ENCODE measurements at regions not wholly inside any gene's neighbourhood (a gene's known extent, or its start where the extent isn't known, plus 50 kb on each side); places are given as distances from the start of the nearest gene placed in this dataset.

- in situ Hi-C loops (cut with HindIII; ENCODE audit: low pct_unique_long_range_greater_than_20kb, low sequenced_read_pairs), result no loop called here
- DNase-seq (ENCODE audit: low read depth), result no peak
Measured at GRCh38 chr2:196365923-196366322, 194.5 kb upstream of the STK17B start.

GRCh38 chr2:196367633-196368032, 196.3 kb upstream of the STK17B start:
- DNase-seq (ENCODE audit: low read depth), result no peak
- in situ Hi-C loops (cut with HindIII; ENCODE audit: low pct_unique_long_range_greater_than_20kb, low sequenced_read_pairs), result no loop called here

GRCh38 chr2:196368546-196369225, 197.3 kb upstream of the STK17B start:
- no peak for DNase-seq (ENCODE audit: low read depth)
- in situ Hi-C loops (cut with HindIII; ENCODE audit: low pct_unique_long_range_greater_than_20kb, low sequenced_read_pairs), result no loop called here

DNA sequence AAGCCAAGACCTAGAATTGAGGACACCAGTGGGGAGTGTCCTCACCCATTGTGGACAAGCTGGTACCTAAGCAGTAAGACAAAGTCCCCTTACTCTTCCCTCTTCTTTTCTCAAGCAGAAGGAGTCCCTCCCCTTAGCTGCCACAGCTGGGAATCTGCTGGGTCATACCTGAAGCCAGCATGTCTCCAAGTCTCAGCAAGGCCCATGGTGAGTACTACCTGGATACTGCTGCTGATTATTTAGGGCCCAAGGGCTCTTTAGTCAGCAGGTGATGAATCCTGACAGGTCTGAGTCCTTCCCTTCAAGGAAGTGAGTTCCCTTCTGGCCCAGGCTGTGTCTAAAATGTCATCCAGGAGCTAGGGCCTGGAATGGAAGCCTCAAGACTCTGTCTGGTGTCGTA, 198.6 kb upstream of the STK17B start:
- in situ Hi-C loops (cut with HindIII; ENCODE audit: low pct_unique_long_range_greater_than_20kb, low sequenced_read_pairs), result no loop called here
- DNase-seq (ENCODE audit: low read depth), result no peak

- no peak for DNase-seq (ENCODE audit: low read depth)
- in situ Hi-C loops (cut with HindIII; ENCODE audit: low pct_unique_long_range_greater_than_20kb, low sequenced_read_pairs), result no loop called here
Measured at GRCh38 chr2:196370381-196370780, 199.0 kb upstream of the STK17B start.

- in situ Hi-C loops (cut with HindIII; ENCODE audit: low pct_unique_long_range_greater_than_20kb, low sequenced_read_pairs), result no loop called here
- no peak for DNase-seq (ENCODE audit: low read depth)
Measured at GRCh38 chr2:196372276-196372809, 201.0 kb upstream of the STK17B start.

DNA sequence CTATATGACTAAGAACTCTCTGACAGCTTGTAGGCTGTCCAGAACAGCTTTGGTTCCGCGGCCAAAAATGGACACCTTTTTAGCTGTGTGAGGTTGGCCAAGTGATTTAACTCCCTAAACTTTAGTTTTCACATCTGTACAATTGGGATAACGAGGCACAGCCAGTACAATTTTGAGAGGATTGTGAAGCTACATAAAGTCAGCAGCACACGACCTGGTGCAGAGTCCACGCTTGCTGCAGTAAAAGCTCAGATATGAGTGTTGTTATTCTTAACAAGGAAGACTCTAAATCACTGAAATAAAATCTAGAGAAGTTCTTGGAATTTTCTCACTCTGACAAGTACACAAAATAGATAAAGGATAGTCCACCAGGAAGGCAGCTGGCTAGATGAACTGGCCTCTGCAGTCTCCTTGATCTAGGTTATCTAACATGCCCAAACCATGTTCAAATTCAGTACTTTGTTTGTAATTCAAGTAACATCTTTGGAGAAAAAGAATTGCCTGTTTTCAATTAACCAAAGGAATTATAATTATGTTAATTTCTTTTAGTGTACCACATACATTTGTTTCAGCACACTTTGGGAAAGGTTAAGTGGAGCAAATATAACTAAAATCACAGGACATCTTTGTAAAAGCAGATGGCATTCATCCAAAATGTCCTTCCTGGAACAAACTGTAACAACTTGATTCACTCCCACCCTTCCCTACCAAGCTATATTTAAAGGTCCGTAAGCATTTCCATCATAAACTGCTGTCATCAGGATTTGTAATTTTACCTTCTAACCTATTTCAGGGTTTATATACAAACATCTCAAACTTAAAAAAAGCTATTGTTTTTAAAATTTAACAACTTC, 201.7 kb upstream of the STK17B start:
- in situ Hi-C loops (cut with HindIII; ENCODE audit: low pct_unique_long_range_greater_than_20kb, low sequenced_read_pairs), result no loop called here

DNA sequence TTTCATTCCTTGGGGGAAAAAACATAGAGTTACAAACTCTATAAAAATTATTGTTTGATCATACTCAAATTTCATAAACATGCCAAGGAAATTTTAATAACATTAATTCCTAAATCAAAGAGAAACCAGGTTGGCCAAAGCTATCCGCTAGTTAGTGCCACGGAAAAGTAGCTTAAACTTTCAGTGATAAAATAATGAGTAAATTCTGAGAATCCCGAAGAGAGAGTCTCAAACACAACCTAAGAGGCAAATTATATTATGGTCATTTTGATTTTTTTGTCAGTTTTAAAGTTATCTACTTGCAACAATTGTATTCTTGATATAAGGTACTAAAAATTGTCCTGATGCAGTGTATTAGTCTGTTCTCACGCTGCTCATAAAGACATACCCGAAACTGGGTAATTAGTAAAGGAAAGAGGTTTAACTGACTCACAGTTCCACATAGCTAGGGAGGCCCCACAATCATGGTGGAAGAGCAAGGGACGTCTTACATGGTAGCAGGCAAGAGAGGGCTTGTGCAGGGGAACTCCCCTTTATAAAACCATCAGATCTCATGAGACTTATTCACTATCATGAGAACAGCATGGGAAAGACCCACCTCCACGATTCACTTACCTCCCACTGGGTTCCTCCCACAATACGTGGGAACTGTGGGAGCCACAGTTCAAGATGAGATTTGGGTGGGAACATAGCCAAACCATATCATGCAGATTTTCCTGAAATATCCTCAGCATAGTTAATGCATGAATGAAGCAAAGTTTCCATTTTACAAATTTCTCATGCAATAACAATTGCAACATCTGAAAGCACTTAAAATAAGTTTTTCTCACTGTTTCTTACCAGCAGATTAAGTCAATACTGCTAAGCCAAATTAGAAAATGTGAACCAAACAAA, 205.9 kb upstream of the STK17B start:
- in situ Hi-C loops (cut with HindIII; ENCODE audit: low pct_unique_long_range_greater_than_20kb, low sequenced_read_pairs), result no loop called here
- DNase-seq (ENCODE audit: low read depth), result no peak

More for the DNA sequence above, 201.7 kb upstream of the STK17B start:
- no peak for DNase-seq (ENCODE audit: low read depth)

- DNase-seq (ENCODE audit: low read depth), result no peak
- in situ Hi-C loops (cut with HindIII; ENCODE audit: low pct_unique_long_range_greater_than_20kb, low sequenced_read_pairs), result no loop called here
Measured at GRCh38 chr2:196379600-196379999, 208.2 kb upstream of the STK17B start.

GRCh38 chr2:196380098-196380497, 208.7 kb upstream of the STK17B start:
- in situ Hi-C loops (cut with HindIII; ENCODE audit: low pct_unique_long_range_greater_than_20kb, low sequenced_read_pairs), result no loop called here
- DNase-seq (ENCODE audit: low read depth), result no peak

GRCh38 chr2:196380575-196380974, 209.2 kb upstream of the STK17B start:
- DNase-seq (ENCODE audit: low read depth), result no peak
- in situ Hi-C loops (cut with HindIII; ENCODE audit: low pct_unique_long_range_greater_than_20kb, low sequenced_read_pairs), result no loop called here

DNA sequence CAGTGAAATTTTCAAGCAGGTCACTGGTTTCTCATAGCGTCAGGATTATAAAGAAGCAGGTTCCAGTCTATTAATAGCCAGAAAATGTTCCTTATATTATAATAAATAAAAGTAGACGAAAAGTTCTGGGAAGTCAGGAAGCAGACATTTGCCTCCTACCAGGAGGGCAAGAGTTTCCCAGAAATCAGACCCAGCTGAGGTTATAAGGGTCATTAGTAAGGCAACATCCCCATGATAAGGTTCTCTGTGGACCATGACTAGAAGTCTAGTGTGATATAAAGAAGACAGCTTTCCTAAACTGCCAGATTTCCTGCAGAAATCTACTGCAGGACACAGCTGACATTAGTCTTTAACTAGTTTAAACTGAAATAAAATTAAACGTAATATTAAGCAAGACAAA, 210.1 kb upstream of the STK17B start:
- no peak for DNase-seq (ENCODE audit: low read depth)
- in situ Hi-C loops (cut with HindIII; ENCODE audit: low pct_unique_long_range_greater_than_20kb, low sequenced_read_pairs), result no loop called here

- in situ Hi-C loops (cut with HindIII; ENCODE audit: low pct_unique_long_range_greater_than_20kb, low sequenced_read_pairs), result no loop called here
- no peak for DNase-seq (ENCODE audit: low read depth)
Measured at GRCh38 chr2:196383799-196384198, 212.4 kb upstream of the STK17B start.

DNA sequence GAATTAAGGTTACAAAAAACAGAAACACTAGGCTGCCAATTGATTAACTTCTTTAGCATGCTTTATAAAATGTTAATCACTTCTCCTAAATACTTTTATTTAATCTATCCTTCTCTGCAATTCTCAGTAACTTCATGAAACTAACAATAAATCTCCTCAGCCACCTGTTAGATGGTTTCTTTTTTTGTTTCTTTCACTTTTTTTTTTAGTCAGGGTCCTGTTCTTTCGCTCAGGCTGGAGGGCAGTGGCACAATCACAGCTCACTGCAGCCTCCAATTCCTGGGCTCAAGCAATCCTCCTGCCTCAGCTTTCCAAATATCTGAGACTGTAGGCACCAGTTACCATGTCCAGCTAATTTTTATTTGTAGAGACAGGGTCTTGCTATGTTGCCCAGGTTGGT, 213.4 kb upstream of the STK17B start:
- in situ Hi-C loops (cut with HindIII; ENCODE audit: low pct_unique_long_range_greater_than_20kb, low sequenced_read_pairs), result no loop called here
- no peak for DNase-seq (ENCODE audit: low read depth)

DNA sequence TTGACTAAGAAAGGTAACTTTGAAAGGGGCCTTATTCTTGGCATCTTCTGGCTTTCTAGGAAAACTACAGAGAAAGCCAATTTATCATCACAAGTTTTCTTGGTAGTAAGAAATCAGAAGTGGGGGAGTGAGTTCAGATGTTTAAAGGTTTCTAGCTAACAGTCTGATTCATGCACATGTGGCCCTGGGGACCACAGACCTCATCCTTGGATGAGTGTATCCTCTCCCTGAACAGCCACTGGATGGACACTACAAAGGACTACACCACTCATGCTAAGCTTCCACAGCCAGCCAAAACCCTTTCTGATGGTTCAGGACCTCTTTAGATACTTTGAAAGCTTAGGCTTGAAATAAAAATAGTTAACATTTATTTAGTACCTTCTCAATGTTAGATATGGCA, 218.3 kb upstream of the STK17B start:
- DNase-seq (ENCODE audit: low read depth), result no peak
- in situ Hi-C loops (cut with HindIII; ENCODE audit: low pct_unique_long_range_greater_than_20kb, low sequenced_read_pairs), result no loop called here

DNA sequence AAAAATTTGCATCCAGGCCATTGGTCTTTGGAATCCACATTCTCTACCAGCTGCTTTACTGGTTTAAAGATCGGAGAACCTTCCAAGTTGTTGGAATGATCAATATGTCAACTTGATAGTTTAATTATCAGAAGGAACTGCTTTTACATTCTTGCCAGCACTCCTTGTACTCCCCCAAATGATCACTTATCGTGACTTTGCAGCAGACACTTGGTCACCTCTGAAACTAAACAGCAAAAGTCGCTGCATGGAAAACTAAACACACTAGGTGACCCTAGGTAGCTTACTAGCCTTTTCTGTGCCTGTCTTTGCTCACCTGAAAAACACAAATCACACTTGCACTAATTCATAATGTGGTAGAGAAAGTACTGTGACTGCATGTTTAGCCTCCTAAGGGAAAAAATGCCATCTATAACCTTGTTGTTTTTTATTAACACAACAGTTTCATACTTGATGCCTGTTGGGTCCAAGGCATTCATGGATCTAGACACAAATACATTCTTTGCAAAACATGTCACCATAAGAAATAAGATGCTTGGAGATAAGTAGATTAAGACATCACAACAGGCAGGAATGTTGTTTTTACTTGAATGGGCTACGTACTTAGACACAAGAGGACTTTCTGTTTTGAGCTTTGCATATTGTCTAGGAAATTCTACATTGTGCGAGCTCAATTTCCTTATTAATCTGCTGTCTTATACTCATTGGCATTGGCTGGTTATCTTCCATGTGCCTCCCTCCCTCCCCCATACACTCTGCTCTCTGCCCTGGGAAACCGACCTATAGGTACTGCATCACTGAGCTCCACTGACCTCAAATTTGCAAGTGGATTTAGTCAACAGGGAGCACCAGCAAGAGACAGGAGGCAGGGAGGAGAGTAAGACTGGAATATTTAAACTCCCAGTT, 219.1 kb upstream of the STK17B start:
- no peak for DNase-seq (ENCODE audit: low read depth)
- in situ Hi-C loops (cut with HindIII; ENCODE audit: low pct_unique_long_range_greater_than_20kb, low sequenced_read_pairs), result no loop called here

- DNase-seq (ENCODE audit: low read depth), result no peak
- in situ Hi-C loops (cut with HindIII; ENCODE audit: low pct_unique_long_range_greater_than_20kb, low sequenced_read_pairs), result no loop called here
Measured at GRCh38 chr2:196391149-196391479, 219.7 kb upstream of the STK17B start.

DNA sequence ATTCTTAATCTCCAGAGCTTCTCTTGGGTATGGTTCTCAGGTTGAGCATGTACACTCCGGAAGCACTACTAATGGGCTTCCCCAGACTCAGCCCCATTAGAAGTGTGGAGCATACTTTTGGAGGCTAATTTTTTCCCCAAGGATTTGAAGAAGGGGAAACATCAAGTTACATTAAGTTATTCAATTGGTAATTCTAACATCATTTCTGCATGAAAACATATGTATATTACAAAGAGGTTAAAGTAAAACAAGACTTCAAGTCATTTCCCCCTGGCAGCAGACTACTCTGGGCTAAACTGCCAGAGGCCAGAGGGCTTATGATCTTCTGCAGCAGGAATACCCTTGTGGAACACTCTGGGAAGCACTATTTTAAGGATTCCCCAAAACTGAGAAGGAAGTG, 227.7 kb upstream of the STK17B start:
- in situ Hi-C loops (cut with HindIII; ENCODE audit: low pct_unique_long_range_greater_than_20kb, low sequenced_read_pairs), result no loop called here
- no peak for DNase-seq (ENCODE audit: low read depth)

All from Caki2 (cell line).